ENCODE measurements at regions not wholly inside any gene's neighbourhood (a gene's known extent, or its start where the extent isn't known, plus 50 kb on each side); places are given as distances from the start of the nearest gene placed in this dataset.
"Not testable (repeated sequence)": the region's sequence is repeated elsewhere in the genome, so short reads cannot be mapped to it uniquely, and the experiment has no call there.

DNA sequence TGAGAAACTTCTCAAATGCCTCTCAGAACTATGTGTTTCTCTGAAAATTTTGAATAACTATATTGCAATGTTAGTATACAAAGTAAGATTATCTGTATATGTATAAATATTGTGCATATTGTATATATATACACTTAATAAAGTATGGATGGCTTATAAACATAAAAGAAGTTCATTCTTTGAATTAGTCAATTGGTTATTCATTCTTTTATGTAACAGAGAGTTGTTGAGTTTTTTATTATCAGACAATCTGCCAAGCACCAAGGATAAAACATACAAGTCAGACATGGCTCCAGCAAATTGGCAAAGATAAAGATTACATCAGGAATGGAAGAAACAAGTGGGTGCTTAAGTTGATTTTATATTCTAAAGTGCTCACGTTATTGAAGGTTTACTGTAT, 289.1 kb upstream of the EYS start:
- DNase-seq (ENCODE audit: low spot score), result no peak
- TF ChIP-seq, protein P1, sequence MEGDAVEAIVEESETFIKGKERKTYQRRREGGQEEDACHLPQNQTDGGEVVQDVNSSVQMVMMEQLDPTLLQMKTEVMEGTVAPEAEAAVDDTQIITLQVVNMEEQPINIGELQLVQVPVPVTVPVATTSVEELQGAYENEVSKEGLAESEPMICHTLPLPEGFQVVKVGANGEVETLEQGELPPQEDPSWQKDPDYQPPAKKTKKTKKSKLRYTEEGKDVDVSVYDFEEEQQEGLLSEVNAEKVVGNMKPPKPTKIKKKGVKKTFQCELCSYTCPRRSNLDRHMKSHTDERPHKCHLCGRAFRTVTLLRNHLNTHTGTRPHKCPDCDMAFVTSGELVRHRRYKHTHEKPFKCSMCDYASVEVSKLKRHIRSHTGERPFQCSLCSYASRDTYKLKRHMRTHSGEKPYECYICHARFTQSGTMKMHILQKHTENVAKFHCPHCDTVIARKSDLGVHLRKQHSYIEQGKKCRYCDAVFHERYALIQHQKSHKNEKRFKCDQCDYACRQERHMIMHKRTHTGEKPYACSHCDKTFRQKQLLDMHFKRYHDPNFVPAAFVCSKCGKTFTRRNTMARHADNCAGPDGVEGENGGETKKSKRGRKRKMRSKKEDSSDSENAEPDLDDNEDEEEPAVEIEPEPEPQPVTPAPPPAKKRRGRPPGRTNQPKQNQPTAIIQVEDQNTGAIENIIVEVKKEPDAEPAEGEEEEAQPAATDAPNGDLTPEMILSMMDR (IDR thresholded peaks at IDR 0.05; ENCODE audit: extremely low read depth, missing control alignments), result no peak

DNA sequence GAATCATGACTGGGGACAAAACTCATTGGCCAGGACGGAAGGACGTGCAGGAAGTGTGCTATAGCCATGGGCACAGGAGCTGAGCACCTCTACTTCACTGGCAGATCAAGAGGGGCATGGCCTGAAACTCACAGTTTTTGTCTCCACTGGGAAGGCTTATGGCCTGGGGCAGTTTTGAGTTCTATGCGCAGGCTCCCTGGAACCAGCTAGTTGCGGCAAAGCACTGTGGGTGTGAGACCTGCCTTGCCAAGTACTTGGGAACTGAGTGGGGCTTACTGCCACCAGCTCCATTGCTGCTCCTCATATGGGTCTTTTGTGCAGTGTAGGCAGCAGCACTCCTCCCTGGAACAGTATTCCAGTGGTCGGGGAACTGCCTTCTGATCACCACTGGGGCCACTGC, 282.6 kb upstream of the EYS start:
- DNase-seq (ENCODE audit: low spot score), result no peak
- TF ChIP-seq, protein P1 (IDR thresholded peaks at IDR 0.05; ENCODE audit: extremely low read depth, missing control alignments), result no peak

DNA sequence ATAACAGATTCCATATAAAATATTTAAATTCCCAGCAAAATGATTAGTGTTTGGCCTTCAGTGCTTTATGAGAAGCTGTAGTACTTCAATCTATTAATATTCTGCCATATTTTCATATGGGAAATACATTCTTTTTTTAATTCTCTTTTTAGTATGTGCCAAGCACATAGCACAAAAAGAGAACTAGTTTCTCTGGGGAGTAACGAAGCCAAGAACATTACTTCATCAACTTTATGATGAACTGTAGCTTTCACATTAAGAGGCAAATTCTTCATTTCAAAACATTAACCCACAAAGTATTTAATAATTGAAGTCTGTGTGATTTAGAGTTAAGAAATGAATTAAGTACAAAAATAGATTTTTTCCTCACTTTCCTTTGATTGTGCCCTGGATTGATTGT, 281.0 kb upstream of the EYS start:
- DNase-seq (ENCODE audit: low spot score), result no peak
- TF ChIP-seq, protein P1 (IDR thresholded peaks at IDR 0.05; ENCODE audit: extremely low read depth, missing control alignments), result no peak

DNA sequence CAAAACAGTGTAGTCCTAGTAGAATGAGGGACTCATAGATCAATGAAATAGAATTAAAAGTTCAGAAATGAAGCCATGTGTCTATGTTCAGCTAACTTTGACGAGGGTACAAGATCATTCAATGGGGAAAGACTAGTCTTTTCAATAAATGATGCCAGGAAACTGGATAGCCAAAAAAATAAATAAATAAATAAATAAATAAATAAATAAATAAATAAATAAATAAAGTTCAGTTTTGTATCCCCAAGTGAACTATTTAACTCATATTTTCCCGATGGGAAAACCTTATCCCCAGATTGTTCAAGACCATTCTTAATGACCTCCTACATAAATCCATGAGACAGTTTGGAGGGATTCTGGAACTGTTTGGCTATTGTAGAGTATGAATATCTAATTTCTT, 277.1 kb upstream of the EYS start:
- no peak for DNase-seq (ENCODE audit: low spot score)
- TF ChIP-seq, protein P1 (IDR thresholded peaks at IDR 0.05; ENCODE audit: extremely low read depth, missing control alignments), result no peak

DNA sequence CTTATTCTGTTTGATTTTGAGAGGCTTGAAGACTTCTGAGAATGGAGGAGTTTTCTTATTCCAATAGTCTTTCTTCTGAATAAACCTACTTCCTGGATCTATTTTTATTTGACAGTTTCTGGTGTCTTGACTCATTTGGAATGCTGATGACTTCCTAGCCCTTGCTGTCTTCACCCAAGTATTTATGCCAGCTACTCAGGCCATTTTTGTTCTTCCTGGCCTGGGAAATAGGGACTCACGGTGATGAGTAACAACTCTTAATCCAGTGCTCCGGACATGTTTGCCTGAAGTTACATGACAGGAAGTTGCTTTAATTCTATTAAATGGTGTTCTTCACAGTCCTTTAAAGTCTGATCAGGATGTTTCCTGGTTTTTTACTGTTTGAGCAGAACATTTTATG, 272.1 kb upstream of the EYS start:
- TF ChIP-seq, protein P1 (IDR thresholded peaks at IDR 0.05; ENCODE audit: extremely low read depth, missing control alignments), result no peak
- no peak for DNase-seq (ENCODE audit: low spot score)

DNA sequence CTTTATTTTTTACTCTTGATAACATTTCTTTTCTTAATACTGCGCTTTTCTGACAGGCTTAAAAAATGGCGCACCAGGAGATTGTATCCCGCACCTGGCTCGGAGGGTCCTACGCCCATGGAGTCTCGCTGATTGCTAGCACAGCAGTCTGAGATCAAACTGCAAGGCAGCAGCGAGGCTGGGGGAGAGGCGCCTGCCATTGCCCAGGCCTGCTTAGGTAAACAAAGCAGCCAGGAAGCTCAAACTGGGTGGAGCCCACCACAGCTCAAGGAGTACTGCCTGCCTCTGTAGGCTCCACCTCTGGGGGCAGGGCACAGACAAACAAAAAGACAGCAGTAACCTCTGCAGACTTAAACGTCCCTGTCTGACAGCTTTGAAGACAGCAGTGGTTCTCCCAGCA, 264.2 kb upstream of the EYS start:
- DNase-seq (ENCODE audit: low spot score), result not testable (repeated sequence)

DNA sequence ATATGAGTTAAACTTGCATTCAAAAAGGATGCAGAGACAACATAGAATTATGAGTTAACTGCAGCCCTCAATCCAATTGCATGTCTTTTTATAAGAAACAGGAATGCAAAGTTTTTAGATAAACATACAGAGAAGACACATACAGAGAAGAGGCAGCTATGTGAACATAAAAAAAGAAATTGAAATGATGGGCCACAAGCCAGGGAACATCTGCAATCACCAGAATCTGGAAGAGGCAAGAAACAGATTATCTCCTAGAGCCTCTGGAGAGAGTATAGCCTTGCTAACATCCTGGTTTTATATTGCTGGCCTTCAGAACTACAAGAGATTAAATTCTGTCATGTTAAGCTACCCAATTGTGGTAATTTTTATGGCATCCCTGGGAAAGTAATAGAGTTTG, 257.2 kb upstream of the EYS start:
- DNase-seq (ENCODE audit: low spot score), result no peak
- TF ChIP-seq, protein P1 (IDR thresholded peaks at IDR 0.05; ENCODE audit: extremely low read depth, missing control alignments), result no peak

DNA sequence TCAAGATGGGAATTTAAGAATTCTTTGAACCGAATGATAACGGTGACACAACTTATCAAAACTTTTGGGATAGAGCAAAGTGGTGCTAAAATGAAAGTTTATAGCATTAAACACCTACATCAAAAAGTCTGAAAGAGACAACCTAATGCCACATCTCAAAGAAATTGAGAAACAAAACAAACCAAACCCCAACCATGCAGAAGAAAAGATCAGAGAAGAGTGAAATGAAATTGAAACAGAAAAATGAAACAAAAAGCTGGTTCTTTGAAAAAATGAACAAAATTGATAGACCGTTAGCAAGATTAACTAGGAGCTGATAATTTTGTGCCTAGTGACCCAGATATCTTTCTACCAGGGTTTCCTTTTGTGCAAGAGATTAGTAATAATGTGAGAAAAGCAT, 248.0 kb upstream of the EYS start:
- TF ChIP-seq, protein P1 (IDR thresholded peaks at IDR 0.05; ENCODE audit: extremely low read depth, missing control alignments), result no peak
- DNase-seq (ENCODE audit: low spot score), result no peak

All from GM20000 (cell line).